DMS79 (cell line): ENCODE measurements at regions not wholly inside any gene's neighbourhood (a gene's known extent, or its start where the extent isn't known, plus 50 kb on each side); places are given as distances from the start of the nearest gene placed in this dataset.

ENCODE experiments used
- DNase-seq: peaks from one replicate; lab custom pipeline; 2025; lab: John Stamatoyannopoulos, UW

GRCh38 chr3:71851878-71852277 lies 66.9 kb upstream of the PROK2 start:
- DNase-seq, result no peak

- DNase-seq, result no peak
These were observed 65.7 kb upstream of the PROK2 start for GRCh38 chr3:71850654-71851053.

- no peak for DNase-seq
These were observed 64.7 kb upstream of the PROK2 start for GRCh38 chr3:71849681-71850080.

GRCh38 chr3:71847794-71848193 lies 62.8 kb upstream of the PROK2 start:
- no peak for DNase-seq

GRCh38 chr3:71846185-71846584 lies 61.2 kb upstream of the PROK2 start:
- DNase-seq, result no peak

GRCh38 chr3:71843071-71843470 lies 58.1 kb upstream of the PROK2 start:
- DNase-seq, result no peak

GRCh38 chr3:71838406-71838805 lies 53.5 kb upstream of the PROK2 start:
- DNase-seq, result no peak
